ENCODE measurements at regions not wholly inside any gene's neighbourhood (a gene's known extent, or its start where the extent isn't known, plus 50 kb on each side); places are given as distances from the start of the nearest gene placed in this dataset.

GRCh38 chr2:7852546-7852945 is 829.3 kb upstream of the ID2 start:
- Mint-ChIP-seq H3K9me3 (no peaks in the 10 kb centered on the region), H3K27ac (no peak overlapping the region), H3K4me1 (peaks cover 0 to 8% of the 10 kb centered on the region in 2 experiments; a peak in 2 of 4 replicates), H3K27me3 (ENCODE audit: low read depth) (no peaks in the 10 kb centered on the region), H3K36me3 (ENCODE audit: insufficient read depth in 1 of 3, low read depth in 3 of 3) (no peaks in the 10 kb centered on the region), H3K4me3 (no peak overlapping the region)
- H3K79me1 ChIP-seq (ENCODE audit: insufficient read depth, low read depth, low read length, poor library complexity, severe bottlenecking): no peaks in the 10 kb centered on the region
- H2AK5ac ChIP-seq (ENCODE audit: insufficient read length, low read length): no peak overlapping the region
- H3K56ac ChIP-seq (ENCODE audit: insufficient read length, low read depth, low read length): no peak overlapping the region
- no peak overlapping the region for H2BK12ac ChIP-seq (ENCODE audit: insufficient read length, low read depth, low read length)
- no peak overlapping the region for H3K4me2 ChIP-seq (ENCODE audit: insufficient read depth, insufficient read length, low read length)
- no peak overlapping the region for H4K5ac ChIP-seq (ENCODE audit: insufficient read length, low read depth, low read length)
- no peak overlapping the region for H2BK120ac ChIP-seq (ENCODE audit: low read depth, low read length, poor library complexity, severe bottlenecking)
- no peak overlapping the region for H3T11ph ChIP-seq (ENCODE audit: low read length)
- H3K23ac ChIP-seq (ENCODE audit: insufficient read length, low read depth, low read length): no peak overlapping the region
- no peaks in the 10 kb centered on the region for H3K23me2 ChIP-seq (ENCODE audit: insufficient read length, low read depth, low read length, poor library complexity, severe bottlenecking)
- DNase-seq: no peak
- no peak overlapping the region for H4K8ac ChIP-seq (replicated peaks; ENCODE audit: insufficient read length, low read depth, low read length)
- no peak overlapping the region for H2BK5ac ChIP-seq (ENCODE audit: insufficient read length, low read length)
- H3K79me2 ChIP-seq (ENCODE audit: insufficient read depth, low read length): 0 out of 2 replicates have a peak, but pooled peaks cover under 1% of the 10 kb centered on the region
- 0 out of 2 replicates have a peak, but pooled peaks cover 3% of the 10 kb centered on the region for H3K4me1 ChIP-seq (ENCODE audit: insufficient read depth, low read length)
- WGBS (ENCODE audit: extremely low coverage, insufficient read length, low lambda C conversion rate): no CpG with 5 or more reads among the region's 2 CpGs
- no peak overlapping the region for H2AFZ ChIP-seq (ENCODE audit: low read length)
- H3K27ac ChIP-seq (ENCODE audit: insufficient read length, low read depth, low read length): no peak overlapping the region
- H2BK20ac ChIP-seq (ENCODE audit: low read depth, low read length, poor library complexity, severe bottlenecking): no peak overlapping the region
- H3K14ac ChIP-seq (ENCODE audit: insufficient read depth, low read length): no peak overlapping the region
- H3K18ac ChIP-seq (ENCODE audit: insufficient read length, low read depth, low read length): no peak overlapping the region
- no peak overlapping the region for H2BK15ac ChIP-seq (ENCODE audit: low read depth, low read length)
- no peak overlapping the region for H3K9ac ChIP-seq (ENCODE audit: extremely low read depth, insufficient read length, low read length)
- no peaks in the 10 kb centered on the region for H3K9me3 ChIP-seq (ENCODE audit: control insufficient read depth, low read depth, low read length)
- no peak overlapping the region for H3K4ac ChIP-seq (ENCODE audit: low read depth, low read length)
- H3K27me3 ChIP-seq (ENCODE audit: insufficient read depth, low read length): no peaks in the 10 kb centered on the region
- no peak for TF ChIP-seq CTCF (conservative IDR thresholded peaks at IDR 0.05)
- H4K20me1 ChIP-seq (ENCODE audit: control insufficient read depth, insufficient read depth, insufficient read length): no peaks in the 10 kb centered on the region
- no peak overlapping the region for H4K91ac ChIP-seq (ENCODE audit: insufficient read length, low read depth, low read length)

All from H9 (cell line).